GM12873 (cell line): ENCODE measurements at regions not wholly inside any gene's neighbourhood (a gene's known extent, or its start where the extent isn't known, plus 50 kb on each side); places are given as distances from the start of the nearest gene placed in this dataset.

Experiments
- TF ChIP-seq, protein P1 (sequence below): IDR thresholded peaks from 2 replicates; pipeline ENCODE4 v1.5.1; 2012; ENCODE audit warnings: low read depth, mild to moderate bottlenecking, moderate library complexity, low read length, control low read depth; ENCODE audit not compliant: insufficient read depth; ENCODE audit errors: missing control alignments

DNA sequence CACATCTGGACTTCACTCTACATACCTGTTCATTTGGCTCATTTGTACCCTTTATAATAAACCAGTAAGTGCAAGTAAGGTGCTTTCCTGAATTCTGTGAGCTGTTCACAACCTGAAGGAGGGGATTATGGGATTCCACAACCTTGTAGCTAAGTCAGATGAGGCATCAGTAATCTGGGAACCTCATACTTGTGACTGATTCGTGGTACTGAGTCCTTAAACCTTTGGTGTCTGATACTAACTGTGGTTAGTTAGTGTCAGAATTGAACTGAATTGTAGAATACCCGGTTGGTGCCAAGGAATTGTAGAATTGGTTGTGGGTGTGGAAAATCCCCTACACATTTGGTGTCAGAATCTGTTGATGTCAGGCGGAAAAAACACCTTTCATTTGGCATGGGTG, 83.4 kb downstream of the TMX1 start:
- TF ChIP-seq, protein P1, sequence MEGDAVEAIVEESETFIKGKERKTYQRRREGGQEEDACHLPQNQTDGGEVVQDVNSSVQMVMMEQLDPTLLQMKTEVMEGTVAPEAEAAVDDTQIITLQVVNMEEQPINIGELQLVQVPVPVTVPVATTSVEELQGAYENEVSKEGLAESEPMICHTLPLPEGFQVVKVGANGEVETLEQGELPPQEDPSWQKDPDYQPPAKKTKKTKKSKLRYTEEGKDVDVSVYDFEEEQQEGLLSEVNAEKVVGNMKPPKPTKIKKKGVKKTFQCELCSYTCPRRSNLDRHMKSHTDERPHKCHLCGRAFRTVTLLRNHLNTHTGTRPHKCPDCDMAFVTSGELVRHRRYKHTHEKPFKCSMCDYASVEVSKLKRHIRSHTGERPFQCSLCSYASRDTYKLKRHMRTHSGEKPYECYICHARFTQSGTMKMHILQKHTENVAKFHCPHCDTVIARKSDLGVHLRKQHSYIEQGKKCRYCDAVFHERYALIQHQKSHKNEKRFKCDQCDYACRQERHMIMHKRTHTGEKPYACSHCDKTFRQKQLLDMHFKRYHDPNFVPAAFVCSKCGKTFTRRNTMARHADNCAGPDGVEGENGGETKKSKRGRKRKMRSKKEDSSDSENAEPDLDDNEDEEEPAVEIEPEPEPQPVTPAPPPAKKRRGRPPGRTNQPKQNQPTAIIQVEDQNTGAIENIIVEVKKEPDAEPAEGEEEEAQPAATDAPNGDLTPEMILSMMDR, result no peak

DNA sequence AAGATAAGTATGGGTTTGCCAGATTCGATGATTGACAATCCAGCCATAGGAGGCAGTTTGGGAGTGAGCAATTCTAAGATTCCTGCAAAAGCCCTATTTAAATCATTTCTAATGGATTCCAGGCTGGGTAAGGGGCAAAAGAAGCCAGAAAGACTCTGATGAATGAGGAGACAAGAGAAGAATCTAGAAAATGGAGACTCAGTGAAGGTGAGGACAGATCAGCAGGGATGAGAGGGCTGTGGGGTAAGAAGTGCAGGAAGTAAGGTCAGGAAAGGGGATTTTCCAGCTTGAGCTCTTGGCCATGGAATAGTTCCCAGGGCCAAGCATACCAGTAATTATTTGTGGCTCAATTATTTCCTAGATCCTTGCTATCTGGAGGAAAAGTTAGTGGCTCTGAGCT, 87.3 kb downstream of the TMX1 start:
- TF ChIP-seq, protein P1, result no peak

DNA sequence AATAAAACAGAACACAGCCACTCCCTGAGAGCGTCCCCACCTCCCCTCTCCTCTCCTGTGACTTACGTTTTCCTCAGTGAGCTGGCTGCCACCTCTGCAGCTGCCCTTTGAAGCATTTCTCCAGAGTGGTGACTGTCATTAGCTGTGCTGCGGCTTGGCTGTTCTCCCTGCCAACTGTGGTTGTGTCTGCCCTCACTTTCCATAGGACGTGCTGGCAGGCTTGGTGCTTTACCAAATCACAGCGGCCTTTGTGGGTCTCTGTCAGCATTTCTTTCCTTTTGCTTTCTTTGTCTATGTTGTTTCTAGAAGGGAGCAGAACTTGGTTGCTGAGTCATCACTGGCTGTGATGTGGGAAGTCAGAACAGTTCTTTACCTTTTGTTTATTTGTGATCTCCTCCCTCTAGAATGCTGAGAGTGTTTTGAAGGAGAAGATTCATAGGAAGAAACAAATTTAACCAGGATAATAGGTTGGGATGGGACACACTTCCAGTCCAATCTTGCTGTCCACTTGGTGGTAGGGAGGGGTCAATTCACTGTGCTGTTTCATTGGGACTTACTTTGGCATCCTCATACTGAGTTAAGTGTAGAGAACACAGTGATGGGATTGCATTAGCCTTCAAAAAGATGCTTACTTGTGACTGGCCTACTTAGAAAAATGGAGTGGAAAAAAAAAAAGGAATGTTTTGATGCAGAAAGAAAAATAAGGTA, 88.2 kb downstream of the TMX1 start:
- TF ChIP-seq, protein P1, result no peak

DNA sequence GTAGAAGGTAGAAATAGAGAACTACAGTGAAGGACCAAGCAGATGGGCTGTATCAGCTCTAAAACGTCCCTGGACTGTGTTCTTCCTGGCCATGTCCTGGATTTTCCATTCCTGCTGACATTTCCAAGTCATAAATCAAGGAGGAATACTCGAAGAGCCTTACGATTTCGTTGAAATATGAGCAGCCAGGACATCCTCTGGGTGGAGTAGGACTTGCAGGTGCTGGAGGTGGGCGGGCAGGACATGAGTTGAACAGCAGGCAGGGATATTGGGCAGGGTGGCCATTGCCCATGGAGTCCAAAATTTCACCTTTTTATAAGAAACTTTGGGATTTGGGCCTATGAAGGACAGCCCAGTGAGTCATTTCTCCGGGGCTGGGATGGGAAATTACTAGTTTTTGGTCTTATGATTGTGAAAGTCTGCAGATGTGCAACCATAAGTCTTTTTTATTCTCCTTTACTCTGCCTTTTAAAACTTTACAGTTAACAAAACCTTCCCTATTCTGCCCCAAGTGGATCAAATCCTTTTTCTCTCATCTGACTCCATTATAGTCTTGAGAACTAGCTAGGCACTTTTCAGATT, 88.8 kb downstream of the TMX1 start:
- TF ChIP-seq, protein P1, result no peak

DNA sequence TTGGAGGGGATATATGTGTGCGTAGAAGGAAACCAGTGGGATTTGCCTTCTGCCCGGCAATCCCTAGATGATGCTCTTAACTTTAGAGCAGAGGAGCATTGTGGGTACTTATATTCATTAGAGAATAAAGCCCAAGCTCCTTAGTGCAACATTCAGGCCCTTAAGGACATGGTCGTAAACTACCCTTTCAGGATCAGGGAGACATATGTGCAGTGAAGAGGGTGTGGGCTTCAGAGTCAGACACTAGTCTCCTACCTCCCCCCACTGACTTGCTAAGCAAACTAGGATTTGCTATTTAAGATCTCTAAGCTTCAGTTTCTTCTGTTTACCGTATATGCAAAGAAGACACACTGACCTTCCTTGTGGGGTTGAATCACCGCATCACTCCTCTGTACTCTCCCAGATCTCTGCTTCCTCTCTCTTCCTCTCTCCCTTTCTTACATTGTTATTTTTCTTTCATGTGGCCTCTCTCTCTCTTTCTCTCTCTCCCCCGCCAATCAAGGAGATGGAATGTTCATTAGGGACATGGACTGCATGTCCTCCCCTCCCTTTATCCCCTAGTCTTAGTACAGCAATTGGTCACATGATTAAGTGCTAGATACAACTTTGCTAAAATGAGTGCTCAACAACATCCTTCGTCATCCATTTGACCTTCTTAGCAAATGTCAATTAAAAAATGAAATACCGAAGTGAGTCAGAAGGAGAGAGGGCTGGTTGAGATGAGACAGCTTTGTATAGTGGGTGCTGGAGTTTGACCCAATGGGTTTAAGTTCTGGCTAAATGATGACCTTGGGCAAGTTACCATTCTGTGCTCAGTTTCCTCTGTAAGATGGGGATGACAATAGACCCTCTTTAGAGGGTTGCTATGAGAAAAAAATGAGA, 91.7 kb downstream of the TMX1 start:
- TF ChIP-seq, protein P1, result no peak

DNA sequence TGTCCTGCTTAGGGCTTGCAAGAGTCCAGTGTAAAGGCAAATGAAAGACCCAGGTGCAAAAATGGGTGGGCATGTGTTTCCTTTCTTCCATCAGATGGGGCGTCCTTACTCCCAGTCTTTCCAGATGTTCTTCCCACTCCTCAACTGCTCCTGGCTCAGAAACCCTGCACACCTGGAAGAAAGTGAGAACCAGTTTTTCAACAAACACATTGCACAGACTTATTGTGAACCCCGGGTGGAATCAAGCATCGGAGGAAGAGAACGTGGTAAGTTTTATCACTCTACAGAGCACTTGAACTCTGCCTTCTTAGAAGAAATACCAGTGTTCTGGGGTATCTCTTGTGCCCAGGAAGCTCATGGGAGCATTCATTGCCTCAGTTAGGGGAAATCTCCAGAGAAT, 93.3 kb downstream of the TMX1 start:
- TF ChIP-seq, protein P1, result no peak

DNA sequence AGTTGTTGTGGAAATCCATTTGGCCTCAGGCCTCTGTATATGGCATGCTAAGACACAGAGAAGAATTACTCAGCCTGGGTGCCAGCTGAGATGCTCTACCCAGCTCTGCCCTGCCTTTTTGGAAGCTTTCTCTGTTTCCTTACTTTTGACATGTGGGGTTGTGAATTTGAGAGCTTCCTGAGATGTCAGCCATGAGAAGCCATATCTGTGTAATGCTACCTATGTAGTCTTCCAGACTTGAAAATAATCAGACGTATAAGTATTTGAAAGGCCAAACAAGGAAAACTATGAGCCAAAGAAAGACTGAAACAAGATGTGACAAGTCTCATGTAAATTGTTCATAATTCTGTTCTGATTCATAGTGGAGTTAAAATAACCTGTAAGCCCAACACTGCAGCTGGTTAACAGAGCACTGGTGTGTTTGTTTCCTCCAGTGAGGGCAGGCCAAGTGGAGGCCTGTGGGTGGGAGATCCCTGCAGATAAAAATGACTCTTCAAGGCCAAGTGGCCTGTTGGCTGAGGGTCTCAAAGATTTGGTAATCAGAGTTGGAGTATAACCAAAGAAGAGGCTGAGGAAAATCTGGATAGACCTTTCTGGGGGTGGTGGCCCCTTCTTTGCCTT, 94.0 kb downstream of the TMX1 start:
- TF ChIP-seq, protein P1, result no peak
